HL-60 (cell line): ENCODE measurements at regions not wholly inside any gene's neighbourhood (a gene's known extent, or its start where the extent isn't known, plus 50 kb on each side); places are given as distances from the start of the nearest gene placed in this dataset.

ENCODE experiments used
- DNase-seq, 2 experiments: peaks; one replicate each; pipeline ENCODE4 v3.0.0-alpha.2; 2010 to 2020; ENCODE audit warnings: low read depth in 1 of 2, low spot score in 1 of 2
- H3K27ac ChIP-seq: fragments of 250-450 bp; sonication (Bioruptor Pico); replicated peaks from 2 replicates; pipeline ENCODE4 v1.5.1; 2020; ENCODE audit warnings: mild to moderate bottlenecking, moderate library complexity
- H3K27me3 ChIP-seq: fragments of 250-450 bp; sonication (Bioruptor Pico); 2 replicates; pipeline ENCODE4 v1.5.1; 2021; ENCODE audit warnings: mild to moderate bottlenecking, moderate library complexity; ENCODE audit not compliant: insufficient read depth, poor library complexity, severe bottlenecking
- H3K4me3 ChIP-seq: replicated peaks from 2 replicates; pipeline ENCODE4 v1.5.1; 2011; ENCODE audit warnings: mild to moderate bottlenecking, control low read depth, low read length; ENCODE audit not compliant: insufficient read depth
- GABPA ChIP-seq: IDR thresholded peaks from 2 replicates; pipeline ENCODE4 v1.6.1; 2012; ENCODE audit warnings: low read depth
- POLR2AphosphoS5 ChIP-seq: IDR thresholded peaks from 2 replicates; pipeline ENCODE4 v1.6.1; 2012; ENCODE audit warnings: low read depth
- SPI1 ChIP-seq: IDR thresholded peaks from 2 replicates; pipeline ENCODE4 v1.6.1; 2012; ENCODE audit warnings: low read depth, mild to moderate bottlenecking, borderline replicate concordance
- TF ChIP-seq, protein P1 (sequence below): IDR thresholded peaks from one replicate; pipeline ENCODE4 v1.5.1; 2011; ENCODE audit warnings: low read length, control low read depth, inconsistent platforms; ENCODE audit not compliant: insufficient read depth
- TF ChIP-seq, protein P2 (sequence below): IDR thresholded peaks from 2 replicates; pipeline ENCODE4 v1.6.1; 2012; ENCODE audit warnings: low read depth; ENCODE audit not compliant: insufficient replicate concordance

DNA sequence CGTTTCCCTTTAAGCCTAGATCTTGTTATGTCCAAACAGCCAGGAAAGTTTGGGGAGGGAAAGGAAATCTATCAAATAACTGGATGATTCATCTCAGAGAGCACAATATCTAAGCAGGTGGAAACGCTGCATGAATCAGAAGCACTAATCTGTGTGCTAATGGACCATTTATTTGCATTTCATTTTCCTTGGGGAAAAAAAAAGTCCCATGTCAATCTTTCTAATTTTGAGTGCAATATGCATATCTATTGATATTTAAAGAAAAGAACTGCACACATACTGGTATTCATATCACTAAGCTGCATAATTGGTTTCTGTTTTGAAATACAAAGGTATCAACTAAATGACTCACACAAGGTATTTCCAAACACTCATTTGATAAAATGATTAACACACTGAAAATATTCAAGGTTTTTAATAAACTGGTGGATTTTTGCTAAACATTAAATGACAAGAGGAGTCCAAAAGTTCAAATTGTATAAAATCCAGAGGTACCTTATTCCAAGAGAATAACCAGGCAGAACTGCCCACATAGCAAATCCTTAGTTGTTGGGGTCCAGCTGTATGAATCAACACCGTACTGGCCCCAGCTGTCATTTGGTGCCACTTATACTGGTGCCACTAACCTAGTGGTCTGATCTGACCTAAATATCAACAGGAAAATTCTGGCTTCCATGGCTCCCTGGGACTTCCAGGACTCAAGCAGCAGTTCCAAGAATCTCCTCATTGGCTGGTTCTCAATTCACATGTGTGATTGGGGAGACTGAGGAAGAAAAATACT is 122.2 kb upstream of the SP4 start:
- DNase-seq, result no peak

DNA sequence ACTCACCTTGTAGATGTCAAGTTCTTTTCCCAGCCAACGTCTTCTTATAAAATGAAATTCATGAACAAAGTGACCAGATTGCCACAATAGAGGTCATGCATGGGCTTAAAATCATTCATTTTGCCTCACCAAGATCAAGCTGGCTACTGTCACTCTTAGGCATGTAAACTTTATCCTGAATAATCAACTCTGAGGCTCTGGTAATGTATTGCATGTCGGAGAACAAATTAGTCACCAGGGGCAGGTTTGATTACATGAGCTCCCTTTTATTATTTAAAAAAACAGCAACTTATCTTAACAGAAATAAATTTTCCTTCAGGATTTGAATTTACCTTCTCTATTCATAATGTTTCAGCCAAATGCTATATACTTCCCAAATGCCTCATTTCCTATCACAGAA is 112.9 kb upstream of the SP4 start:
- DNase-seq, result no peak
- Histone ChIP-seq H3K27me3 (no peaks in the 10 kb centered on the region), H3K27ac (no peak overlapping the region), H3K4me3 (no peak overlapping the region)
- no peak for TF ChIP-seq SPI1
- TF ChIP-seq, protein P1, sequence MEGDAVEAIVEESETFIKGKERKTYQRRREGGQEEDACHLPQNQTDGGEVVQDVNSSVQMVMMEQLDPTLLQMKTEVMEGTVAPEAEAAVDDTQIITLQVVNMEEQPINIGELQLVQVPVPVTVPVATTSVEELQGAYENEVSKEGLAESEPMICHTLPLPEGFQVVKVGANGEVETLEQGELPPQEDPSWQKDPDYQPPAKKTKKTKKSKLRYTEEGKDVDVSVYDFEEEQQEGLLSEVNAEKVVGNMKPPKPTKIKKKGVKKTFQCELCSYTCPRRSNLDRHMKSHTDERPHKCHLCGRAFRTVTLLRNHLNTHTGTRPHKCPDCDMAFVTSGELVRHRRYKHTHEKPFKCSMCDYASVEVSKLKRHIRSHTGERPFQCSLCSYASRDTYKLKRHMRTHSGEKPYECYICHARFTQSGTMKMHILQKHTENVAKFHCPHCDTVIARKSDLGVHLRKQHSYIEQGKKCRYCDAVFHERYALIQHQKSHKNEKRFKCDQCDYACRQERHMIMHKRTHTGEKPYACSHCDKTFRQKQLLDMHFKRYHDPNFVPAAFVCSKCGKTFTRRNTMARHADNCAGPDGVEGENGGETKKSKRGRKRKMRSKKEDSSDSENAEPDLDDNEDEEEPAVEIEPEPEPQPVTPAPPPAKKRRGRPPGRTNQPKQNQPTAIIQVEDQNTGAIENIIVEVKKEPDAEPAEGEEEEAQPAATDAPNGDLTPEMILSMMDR, result no peak

More for the DNA sequence above, 122.2 kb upstream of the SP4 start:
- TF ChIP-seq SPI1 (no peak), POLR2AphosphoS5 (no peak), GABPA (no peak)
- TF ChIP-seq, protein P1, result no peak
- TF ChIP-seq, protein P2, sequence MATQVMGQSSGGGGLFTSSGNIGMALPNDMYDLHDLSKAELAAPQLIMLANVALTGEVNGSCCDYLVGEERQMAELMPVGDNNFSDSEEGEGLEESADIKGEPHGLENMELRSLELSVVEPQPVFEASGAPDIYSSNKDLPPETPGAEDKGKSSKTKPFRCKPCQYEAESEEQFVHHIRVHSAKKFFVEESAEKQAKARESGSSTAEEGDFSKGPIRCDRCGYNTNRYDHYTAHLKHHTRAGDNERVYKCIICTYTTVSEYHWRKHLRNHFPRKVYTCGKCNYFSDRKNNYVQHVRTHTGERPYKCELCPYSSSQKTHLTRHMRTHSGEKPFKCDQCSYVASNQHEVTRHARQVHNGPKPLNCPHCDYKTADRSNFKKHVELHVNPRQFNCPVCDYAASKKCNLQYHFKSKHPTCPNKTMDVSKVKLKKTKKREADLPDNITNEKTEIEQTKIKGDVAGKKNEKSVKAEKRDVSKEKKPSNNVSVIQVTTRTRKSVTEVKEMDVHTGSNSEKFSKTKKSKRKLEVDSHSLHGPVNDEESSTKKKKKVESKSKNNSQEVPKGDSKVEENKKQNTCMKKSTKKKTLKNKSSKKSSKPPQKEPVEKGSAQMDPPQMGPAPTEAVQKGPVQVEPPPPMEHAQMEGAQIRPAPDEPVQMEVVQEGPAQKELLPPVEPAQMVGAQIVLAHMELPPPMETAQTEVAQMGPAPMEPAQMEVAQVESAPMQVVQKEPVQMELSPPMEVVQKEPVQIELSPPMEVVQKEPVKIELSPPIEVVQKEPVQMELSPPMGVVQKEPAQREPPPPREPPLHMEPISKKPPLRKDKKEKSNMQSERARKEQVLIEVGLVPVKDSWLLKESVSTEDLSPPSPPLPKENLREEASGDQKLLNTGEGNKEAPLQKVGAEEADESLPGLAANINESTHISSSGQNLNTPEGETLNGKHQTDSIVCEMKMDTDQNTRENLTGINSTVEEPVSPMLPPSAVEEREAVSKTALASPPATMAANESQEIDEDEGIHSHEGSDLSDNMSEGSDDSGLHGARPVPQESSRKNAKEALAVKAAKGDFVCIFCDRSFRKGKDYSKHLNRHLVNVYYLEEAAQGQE, result no peak
- Histone ChIP-seq H3K27me3 (no peaks in the 10 kb centered on the region), H3K4me3 (no peak overlapping the region), H3K27ac (no peak overlapping the region)

DNA sequence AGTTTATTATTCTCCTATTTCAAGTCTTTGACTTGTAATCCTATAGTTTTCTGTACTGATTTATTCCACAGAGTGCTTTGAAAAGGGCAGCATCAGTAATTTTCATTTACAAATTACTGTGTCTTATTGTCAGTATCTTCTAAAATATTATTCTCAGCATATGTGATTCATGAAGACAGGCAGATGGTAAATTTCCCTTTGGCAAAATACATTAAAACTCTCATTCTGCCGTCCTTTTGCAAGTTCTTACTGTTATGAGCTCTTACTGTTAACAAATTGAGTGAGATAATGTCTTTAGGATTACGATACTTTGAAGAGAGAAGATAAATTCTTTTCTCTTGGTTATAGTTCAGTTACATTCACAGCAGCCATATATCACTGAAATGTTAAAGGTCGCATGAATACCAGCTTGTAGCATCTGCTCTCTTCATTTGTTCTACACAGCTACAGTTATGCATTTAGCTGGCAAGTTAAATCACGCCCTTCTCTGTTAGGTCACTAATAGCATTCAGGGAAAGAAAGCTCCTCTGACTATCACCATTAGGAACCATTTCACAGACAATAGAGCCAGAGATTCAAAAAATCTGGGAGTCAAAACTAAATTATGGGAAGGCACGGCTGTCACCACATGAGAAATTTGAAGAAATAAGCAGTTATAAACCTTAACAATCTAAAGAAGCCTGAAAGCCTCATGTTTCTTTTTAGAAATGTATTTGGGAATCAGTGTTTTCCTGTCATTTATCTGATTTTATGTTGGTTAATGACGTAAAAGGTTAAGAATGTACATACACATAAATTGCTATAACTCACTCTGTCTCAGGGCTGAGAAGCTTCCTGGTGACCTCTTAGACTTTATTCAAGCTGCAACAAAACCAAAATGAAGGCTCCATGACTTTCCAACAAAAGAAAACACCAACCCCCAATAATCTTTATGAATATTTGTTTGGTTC is 109.6 kb upstream of the SP4 start:
- Histone ChIP-seq H3K27ac (no peak overlapping the region), H3K27me3 (no peaks in the 10 kb centered on the region), H3K4me3 (no peak overlapping the region)
- no peak for DNase-seq
- TF ChIP-seq, protein P2, result no peak
- no peak for TF ChIP-seq GABPA

DNA sequence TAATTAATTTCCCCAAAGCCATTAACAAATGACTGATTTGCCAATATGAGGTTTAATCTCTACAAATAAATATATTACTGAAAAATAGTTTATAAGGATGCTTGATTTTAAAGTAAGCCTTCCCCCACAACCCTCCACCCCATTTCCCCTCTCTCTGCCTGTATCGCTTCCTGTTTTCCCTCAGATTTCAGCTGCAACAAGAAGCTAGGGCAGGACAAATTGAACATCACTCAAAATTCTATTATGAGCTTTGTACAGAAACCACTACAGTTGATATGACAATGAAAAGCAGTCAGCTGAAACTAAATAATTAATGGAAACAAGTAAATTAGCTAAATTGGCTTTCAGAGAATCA is 109.0 kb upstream of the SP4 start:
- TF ChIP-seq POLR2AphosphoS5 (no peak), GABPA (no peak), SPI1 (no peak)
- TF ChIP-seq, protein P1, result no peak
- TF ChIP-seq, protein P2, result no peak
- Histone ChIP-seq H3K27ac (no peak overlapping the region), H3K4me3 (no peak overlapping the region), H3K27me3 (no peaks in the 10 kb centered on the region)
- DNase-seq, result no peak
